ENCODE measurements at regions not wholly inside any gene's neighbourhood (a gene's known extent, or its start where the extent isn't known, plus 50 kb on each side); places are given as distances from the start of the nearest gene placed in this dataset.

DNA sequence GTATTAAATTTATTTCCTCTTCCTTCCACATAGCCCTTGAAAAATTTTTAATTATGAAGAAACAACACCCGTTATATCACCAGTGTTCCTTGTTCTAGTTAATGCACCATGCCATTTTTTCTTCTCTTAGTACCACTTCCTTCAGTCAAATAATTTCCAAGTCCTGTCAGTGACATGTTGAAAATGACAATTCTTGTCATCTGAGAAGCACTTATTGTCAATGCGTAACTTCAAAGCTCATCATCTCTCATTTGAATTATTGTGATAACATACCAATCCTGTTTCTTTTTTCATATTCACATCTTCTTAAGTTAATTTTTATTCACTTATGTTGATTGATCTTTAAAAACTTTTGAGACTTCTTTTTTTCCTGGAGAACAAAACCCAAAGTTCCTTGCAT lies 320.4 kb downstream of the ASXL3 start:
- H3K27me3 Mint-ChIP-seq, result no peaks in the 10 kb centered on the region
- H3K9me3 Mint-ChIP-seq, result peaks cover 12% of the 10 kb centered on the region
- POLR2A ChIA-PET, result interaction anchor here (0.6 kb wide), 1 partner anchor 659 kb away, joined by 3 read pairs; no protein-coding TSS in a partner anchor
- CTCF ChIA-PET, result no interaction called here
- TF ChIP-seq CTCF (IDR thresholded peaks at IDR 0.05), result no peak
- H3K36me3 Mint-ChIP-seq (ENCODE audit: low read depth), result no peaks in the 10 kb centered on the region
- no peak for ATAC-seq
- no peak for DNase-seq
- intact Hi-C loops (cut with micrococcal nuclease), result no loop called here
- no peak overlapping the region for H3K4me3 Mint-ChIP-seq
- H3K4me1 Mint-ChIP-seq (ENCODE audit: low read depth), result no peaks in the 10 kb centered on the region
- H3K27ac Mint-ChIP-seq, result no peak overlapping the region

- DNase-seq (no peak), ATAC-seq (no peak)
- Mint-ChIP-seq H3K9me3 (no peaks in the 10 kb centered on the region), H3K27ac (no peak overlapping the region), H3K4me1 (ENCODE audit: low read depth) (no peaks in the 10 kb centered on the region), H3K36me3 (ENCODE audit: low read depth) (no peaks in the 10 kb centered on the region), H3K27me3 (no peaks in the 10 kb centered on the region), H3K4me3 (no peak overlapping the region)
- ChIA-PET POLR2A (no interaction called here), CTCF (no interaction called here)
- TF ChIP-seq CTCF (IDR thresholded peaks at IDR 0.05), result no peak
- intact Hi-C loops (cut with micrococcal nuclease), result no loop called here
These were observed 300.2 kb downstream of the ASXL3 start for GRCh38 chr18:33878213-33878612.

DNA sequence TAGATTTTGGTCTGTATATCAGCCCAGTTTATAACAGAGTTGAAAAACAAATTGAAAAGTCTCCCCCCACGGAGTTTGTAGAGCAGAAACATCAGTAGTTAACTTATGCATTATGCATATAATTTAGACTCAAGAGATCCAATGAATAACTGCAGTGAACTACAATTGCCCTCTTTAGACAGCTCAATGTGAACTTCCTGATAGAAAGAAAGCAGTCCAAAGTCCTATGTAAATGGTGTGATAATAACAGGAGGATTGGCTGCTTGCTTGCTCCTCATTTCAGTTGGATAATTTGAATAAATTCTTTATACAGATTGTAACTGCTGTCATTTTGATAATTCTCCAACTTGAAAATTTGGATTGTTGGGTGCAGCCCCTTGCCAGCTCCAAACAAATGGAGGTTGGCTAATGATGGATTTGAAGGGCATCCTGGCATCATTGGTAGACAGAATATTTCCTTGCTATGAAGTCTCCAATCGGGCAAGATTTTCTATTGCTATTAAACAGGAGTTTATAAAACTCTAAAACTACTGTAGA lies 297.1 kb downstream of the ASXL3 start:
- Mint-ChIP-seq H3K27ac (no peak overlapping the region), H3K27me3 (no peaks in the 10 kb centered on the region), H3K36me3 (ENCODE audit: low read depth) (no peaks in the 10 kb centered on the region), H3K4me1 (ENCODE audit: low read depth) (no peaks in the 10 kb centered on the region), H3K9me3 (no peaks in the 10 kb centered on the region), H3K4me3 (no peak overlapping the region)
- ATAC-seq (no peak), DNase-seq (no peak)
- intact Hi-C loops (cut with micrococcal nuclease), result no loop called here
- ChIA-PET POLR2A (no interaction called here), CTCF (no interaction called here)
- no peak for TF ChIP-seq CTCF (IDR thresholded peaks at IDR 0.05)

GRCh38 chr18:33873112-33873511 lies 295.1 kb downstream of the ASXL3 start:
- Mint-ChIP-seq H3K4me3 (no peak overlapping the region), H3K27ac (no peak overlapping the region), H3K27me3 (no peaks in the 10 kb centered on the region), H3K36me3 (ENCODE audit: low read depth) (no peaks in the 10 kb centered on the region), H3K4me1 (ENCODE audit: low read depth) (no peaks in the 10 kb centered on the region), H3K9me3 (no peaks in the 10 kb centered on the region)
- ChIA-PET CTCF (no interaction called here), POLR2A (no interaction called here)
- intact Hi-C loops (cut with micrococcal nuclease), result no loop called here
- no peak for DNase-seq
- no peak for TF ChIP-seq CTCF (IDR thresholded peaks at IDR 0.05)
- ATAC-seq, result no peak

GRCh38 chr18:33871363-33872025 lies 293.5 kb downstream of the ASXL3 start:
- Mint-ChIP-seq H3K36me3 (ENCODE audit: low read depth) (no peaks in the 10 kb centered on the region), H3K4me3 (no peak overlapping the region), H3K9me3 (peaks cover under 1% of the 10 kb centered on the region), H3K4me1 (ENCODE audit: low read depth) (no peaks in the 10 kb centered on the region), H3K27me3 (no peaks in the 10 kb centered on the region), H3K27ac (no peak overlapping the region)
- ChIA-PET POLR2A (no interaction called here), CTCF (no interaction called here)
- no peak for TF ChIP-seq CTCF (IDR thresholded peaks at IDR 0.05)
- intact Hi-C loops (cut with micrococcal nuclease), result no loop called here
- ATAC-seq (no peak), DNase-seq (no peak)
